Stimulated activated CD4-positive, alpha-beta T cell treated with anti-CD3 and anti-CD28 coated beads, TNF-alpha, amount 100 ng/mL, for 48 hours (primary cell): ENCODE measurements at regions not wholly inside any gene's neighbourhood (a gene's known extent, or its start where the extent isn't known, plus 50 kb on each side); places are given as distances from the start of the nearest gene placed in this dataset.
"Not testable (repeated sequence)": the region's sequence is repeated elsewhere in the genome, so short reads cannot be mapped to it uniquely, and the experiment has no call there.

Source experiments
- DNase-seq, 3 donors: peaks; one replicate each; pipeline ENCODE4 v3.0.0-alpha.2; 2020; ENCODE audit warnings: low read depth in 3 of 3

DNA sequence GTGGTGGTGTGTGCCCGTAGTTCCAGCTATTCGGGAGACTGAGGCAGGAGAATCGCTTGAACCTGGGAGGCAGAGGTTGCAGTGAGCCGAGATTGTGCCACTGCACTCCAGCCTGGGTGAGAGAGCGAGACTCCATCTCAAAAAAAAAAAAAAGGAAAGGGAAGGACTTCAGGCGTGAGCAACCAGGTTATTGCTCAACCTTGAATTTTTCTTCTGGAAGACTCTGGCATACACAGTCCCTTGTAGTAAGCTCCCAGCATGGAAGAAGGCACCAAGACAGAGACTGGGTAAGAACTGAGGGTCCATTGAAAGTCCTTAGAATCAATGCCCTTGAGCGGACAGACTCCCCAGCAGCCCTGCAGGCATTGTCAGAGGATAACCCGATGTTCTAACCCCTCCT, 75.0 kb downstream of the C9orf50 start:
- DNase-seq, result not testable (repeated sequence)

- DNase-seq, result no peak
These were observed 76.1 kb downstream of the C9orf50 start for GRCh38 chr9:129544761-129545160.

GRCh38 chr9:129542741-129543140, 78.2 kb downstream of the C9orf50 start:
- DNase-seq, result no peak

DNA sequence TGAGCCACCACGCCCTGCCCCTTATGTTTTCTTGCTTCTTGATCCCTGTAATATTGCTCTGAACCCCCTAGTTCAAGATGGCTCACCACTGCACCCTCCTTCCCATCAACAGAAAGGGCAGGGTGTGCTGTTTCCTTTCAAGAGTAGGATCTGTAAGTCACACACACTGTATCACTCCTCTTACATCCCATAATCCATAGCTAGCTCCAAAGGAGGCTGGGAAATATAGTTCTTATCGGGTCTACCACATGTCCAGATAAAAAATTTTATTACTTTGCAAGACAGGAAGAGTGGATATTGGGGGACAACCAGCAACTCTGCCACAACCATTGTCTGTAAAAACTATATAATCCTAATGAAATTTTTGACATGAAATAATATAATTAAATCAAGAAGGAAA, 79.6 kb downstream of the C9orf50 start:
- no peak for DNase-seq

GRCh38 chr9:129539446-129539845, 81.5 kb downstream of the C9orf50 start:
- DNase-seq, result no peak

- peak in 1 of 3 donors; percentile 2 for DNase-seq
These were observed 89.0 kb downstream of the C9orf50 start for GRCh38 chr9:129531860-129532402.

DNA sequence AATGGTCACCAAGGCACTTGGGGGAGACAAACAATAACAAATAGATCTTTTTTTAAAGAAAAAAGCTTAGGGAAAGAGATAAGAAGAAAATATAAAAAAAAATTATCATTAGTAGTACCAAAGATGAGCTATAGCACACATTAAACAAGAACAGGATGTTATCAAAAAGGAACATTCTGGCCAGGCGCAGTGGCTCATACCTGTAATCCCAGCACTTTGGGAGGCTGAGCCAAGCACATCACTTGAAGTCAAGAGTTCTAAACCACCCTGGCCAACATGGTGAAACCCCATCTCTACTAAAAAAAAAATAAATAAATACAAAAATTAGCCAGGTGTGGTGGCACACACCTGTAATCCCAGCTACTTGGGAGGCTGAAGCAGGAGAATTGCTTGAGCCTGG, 92.9 kb downstream of the C9orf50 start:
- not testable (repeated sequence) for DNase-seq

- no peak for DNase-seq
These were observed 95.2 kb downstream of the C9orf50 start for GRCh38 chr9:129525656-129526196.

DNA sequence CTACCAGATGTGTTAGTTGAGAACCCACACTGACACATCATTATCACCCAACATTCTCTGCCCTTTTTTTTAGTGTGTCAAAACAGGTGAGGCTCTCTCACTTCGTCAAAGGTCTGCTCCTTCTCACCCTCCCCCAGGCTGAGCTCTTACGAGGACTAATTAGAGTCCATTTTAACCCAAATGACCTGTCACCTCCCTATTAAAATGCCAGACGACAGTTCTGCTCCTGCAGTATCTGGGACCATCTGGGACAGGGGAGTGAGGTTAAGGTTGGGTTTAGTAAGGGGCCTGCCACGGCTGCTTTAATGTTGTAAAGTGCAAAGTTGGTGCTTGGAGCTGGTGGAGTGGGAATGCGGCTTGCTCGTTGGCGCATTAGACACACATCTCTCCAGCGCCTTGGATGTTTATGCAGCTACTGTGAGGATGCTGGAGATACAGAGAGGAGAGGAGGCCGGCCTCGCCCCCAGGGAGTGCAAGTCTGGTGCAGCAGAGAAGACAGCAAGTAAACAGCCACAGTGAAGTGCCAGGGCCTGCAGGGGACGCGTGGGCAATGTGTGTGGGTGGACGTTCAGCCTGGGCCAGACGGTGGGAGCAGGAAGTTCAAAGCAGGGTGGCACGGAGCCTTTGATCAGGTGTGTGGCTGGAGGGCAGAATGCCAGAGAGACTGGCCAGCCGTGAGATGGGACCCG, 96.2 kb downstream of the C9orf50 start:
- no peak for DNase-seq

DNA sequence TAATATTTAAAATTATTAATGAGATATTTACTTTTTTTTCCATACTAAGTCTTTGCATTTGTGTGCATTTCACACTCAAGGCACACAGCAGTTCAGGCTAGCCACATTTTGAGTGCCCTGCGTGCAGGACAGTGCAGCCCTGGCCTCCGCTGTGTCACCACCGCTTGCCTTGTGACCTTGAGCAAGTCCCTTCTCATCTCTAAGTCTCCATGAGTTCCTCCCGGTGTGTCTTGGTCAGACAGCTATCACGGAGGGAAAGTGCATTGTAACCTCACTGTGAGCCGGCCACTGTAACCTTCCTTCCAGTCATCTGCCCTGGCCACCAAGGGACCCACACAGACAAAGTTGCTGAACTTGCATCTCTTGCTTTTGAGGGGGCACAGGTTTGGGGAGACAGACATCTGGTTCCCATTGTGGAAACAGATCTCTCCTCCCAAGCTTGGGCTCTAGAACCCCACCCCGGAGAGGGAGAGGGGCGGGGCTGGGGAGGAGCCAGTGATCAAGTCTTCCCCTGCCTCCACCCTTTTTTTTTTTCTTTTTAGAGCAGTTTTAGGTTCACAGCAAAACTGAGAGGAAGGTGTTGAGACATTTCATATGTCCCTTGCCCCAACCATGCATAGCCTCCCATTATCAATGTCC, 96.8 kb downstream of the C9orf50 start:
- no peak for DNase-seq

DNA sequence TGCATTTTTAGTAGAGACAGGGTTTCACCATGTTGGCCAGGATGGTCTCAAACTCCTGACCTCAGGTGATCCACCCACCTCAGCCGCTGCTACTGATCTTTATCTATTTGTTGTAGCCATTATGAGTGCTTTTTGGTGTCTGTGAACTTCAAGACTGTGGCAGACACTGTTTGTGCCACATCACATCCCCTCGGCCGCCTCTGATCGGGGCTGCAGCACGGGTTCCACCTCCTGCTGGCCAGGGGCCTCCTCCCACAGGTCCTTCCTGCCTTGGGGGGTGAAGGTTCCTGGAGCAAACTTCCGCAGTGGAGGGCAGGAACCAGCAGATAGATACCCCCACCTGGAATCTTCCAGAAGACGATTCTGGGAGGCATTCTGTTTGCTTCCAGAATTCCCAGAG, 98.5 kb downstream of the C9orf50 start:
- DNase-seq, result no peak

DNA sequence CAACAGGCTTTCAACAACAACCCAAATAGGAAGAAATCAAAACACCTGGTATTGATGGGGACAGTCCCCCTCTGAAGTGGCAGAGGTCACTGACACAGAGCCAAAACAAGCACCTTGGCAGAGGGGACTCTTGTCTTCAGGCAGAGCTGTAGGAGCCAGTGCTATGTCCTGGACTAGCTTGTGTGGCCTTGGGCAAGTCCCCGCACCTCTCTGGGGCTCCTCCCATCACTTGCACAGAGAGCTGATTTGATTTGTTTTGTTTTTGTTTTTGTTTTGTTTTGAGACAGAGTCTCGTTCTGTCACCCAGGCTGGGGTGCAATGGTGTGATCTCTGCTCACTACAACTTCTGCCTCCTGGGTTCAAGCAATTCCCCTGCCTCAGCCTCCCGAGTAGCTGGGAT, 100.8 kb downstream of the C9orf50 start:
- no peak for DNase-seq

- no peak for DNase-seq
These were observed 102.8 kb downstream of the C9orf50 start for GRCh38 chr9:129518074-129518473.

DNA sequence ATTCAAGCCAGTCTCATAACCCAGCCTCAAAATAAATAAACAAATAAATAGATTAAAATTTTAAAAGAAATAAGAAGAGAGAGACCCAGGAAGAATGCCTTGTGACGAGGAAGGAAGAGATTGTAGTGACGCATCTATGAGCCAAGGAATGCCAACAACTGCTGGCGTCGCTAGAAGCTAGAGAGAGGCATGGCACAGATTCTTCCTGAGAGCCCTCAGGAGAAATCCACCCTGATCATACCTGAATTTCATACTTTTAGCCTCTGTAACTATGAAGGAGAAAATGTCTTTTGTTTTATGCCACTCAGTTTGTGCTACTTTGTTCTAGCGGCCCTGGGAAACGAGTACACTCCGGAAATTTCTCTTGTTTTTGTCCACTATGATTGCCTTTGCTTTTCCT, 103.9 kb downstream of the C9orf50 start:
- DNase-seq, result no peak

- DNase-seq, result no peak
These were observed 106.0 kb downstream of the C9orf50 start for GRCh38 chr9:129514891-129515290.

DNA sequence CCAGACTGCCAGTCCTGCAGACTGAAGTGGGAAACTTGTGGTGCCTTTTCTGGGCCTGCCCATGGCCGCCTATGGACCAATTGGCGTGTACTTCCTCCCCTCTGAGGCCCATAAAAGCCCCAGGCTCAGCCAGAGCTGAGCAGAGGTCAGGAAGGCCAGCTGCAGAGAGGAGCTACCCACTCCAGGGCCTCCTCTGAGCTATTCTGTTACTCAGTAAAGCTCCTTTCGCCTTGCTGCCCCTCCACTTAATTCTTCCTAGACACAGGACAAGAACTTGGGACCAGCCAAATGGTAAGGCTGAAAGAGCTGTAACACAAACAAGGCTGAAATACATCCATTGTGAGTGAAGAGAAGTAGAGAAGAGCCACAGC, 106.4 kb downstream of the C9orf50 start:
- no peak for DNase-seq

GRCh38 chr9:129513856-129514496, 106.9 kb downstream of the C9orf50 start:
- no peak for DNase-seq

- no peak for DNase-seq
These were observed 107.6 kb downstream of the C9orf50 start for GRCh38 chr9:129513282-129513681.

DNA sequence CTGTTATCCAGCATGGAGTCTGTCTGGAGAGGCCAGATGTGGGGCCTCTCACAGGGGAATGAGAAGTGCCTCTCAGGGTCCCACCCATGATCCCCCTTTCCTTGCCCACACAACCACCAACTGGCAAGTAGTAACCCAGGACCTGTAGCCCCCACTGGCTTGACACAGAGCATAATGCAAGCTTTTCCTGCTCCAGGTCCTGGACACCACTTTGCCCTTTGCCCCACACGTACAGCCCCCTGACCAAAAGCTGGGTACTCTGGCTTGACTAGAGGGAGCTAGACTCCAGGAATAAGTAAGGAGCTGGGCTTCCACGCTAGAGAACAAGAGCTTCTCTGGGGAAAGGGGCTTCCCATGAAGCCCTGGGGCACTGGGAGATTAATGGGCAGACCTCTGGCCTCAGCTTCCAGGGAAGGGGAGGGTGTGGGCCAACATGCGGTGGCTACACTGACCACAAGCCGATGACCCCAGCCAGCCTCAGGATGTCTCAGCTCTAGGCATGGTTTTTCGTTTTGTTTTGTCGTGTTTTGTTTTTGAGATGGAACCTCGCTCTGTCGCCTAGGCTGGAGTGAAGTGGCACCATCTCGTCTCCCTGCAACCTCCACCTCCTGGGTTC, 109.5 kb downstream of the C9orf50 start:
- no peak for DNase-seq

DNA sequence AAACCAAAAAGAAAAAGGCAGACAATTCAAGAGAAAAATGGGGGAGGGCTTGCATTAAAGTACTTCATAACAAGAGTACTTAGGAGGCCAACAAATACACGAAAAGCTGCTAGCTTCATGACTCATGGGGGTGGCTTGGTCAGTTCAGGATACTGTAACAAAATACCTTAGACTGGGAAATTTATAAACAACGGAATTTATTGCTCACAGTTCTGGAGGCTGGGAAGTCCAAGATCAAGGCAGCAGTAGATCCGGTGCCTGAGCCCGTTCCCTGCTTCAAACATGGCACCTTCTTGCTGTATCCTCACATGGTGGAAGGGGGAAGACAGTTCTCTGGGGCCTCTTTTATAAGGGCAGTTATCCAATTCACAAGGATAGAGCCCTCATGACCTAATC, 111.4 kb downstream of the C9orf50 start:
- no peak for DNase-seq

- DNase-seq, result no peak
These were observed 113.1 kb downstream of the C9orf50 start for GRCh38 chr9:129507805-129508204.

GRCh38 chr9:129506892-129507291, 114.0 kb downstream of the C9orf50 start:
- DNase-seq, result no peak
